Activated naive CD8-positive, alpha-beta T cell treated with anti-CD3 and anti-CD28 coated beads, Interleukin-2, amount 50 U/mL, for 24 hours (primary cell): ENCODE measurements at regions not wholly inside any gene's neighbourhood (a gene's known extent, or its start where the extent isn't known, plus 50 kb on each side); places are given as distances from the start of the nearest gene placed in this dataset.
"Not testable (repeated sequence)": the region's sequence is repeated elsewhere in the genome, so short reads cannot be mapped to it uniquely, and the experiment has no call there.

Experiments
- ATAC-seq: fragments of 150-1000 bp; cut with Tn5 transposase; one replicate; pipeline ENCODE4 v1.10.0; 2021
- DNase-seq: peaks from one replicate; pipeline ENCODE4 v3.0.0; 2021
- H3K27ac Mint-ChIP-seq: one replicate; pipeline ENCODE4 v1.8.0; 2021; ENCODE audit warnings: mild to moderate bottlenecking, mixed read lengths
- H3K27me3 Mint-ChIP-seq: one replicate; pipeline ENCODE4 v1.8.0; 2021; ENCODE audit warnings: mixed read lengths
- H3K36me3 Mint-ChIP-seq: one replicate; pipeline ENCODE4 v1.8.0; 2021; ENCODE audit warnings: low read depth, mixed read lengths
- H3K4me1 Mint-ChIP-seq: one replicate; pipeline ENCODE4 v1.8.0; 2021; ENCODE audit warnings: mixed read lengths
- H3K4me3 Mint-ChIP-seq: one replicate; pipeline ENCODE4 v1.8.0; 2021; ENCODE audit warnings: mild to moderate bottlenecking, moderate library complexity, mixed read lengths
- H3K9me3 Mint-ChIP-seq: one replicate; pipeline ENCODE4 v1.8.0; 2021; ENCODE audit warnings: mixed read lengths

DNA sequence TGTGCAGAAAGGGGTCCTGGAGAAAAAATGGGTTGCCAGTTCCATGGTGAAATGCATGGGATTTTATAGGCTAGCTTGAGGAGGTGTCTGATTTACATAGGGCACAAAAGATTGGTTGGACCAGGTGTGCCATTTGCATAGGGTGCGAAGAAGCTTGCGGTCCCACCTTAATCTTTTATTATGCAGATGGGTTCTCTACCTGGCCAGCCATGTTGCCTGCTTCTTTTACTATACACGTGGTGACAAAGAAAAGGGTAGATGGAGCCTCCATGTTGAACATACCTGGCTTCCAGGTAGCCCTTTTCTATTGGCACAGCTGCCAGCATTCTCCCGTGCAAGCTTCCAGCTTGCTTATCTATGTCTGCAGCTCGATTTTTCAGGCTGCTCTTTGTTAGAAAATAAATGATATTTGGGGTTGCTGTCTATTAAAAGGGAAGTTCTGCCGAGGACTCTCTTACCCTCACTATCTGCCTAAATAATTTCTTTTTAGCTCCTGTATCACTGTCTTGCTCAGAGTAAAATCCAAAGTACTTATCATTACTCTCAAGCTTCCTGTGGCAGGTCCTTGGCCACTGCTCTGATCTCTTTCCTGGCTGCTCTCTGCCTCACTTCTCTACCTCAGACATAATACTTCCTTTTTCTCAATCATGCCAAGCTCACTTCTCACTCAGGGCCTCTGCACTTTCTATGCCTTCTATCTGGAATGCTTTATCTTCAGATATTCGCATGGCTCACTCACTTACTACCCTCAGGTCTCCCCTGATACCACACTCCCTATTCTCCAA, 216.0 kb upstream of the DAAM1 start:
- Mint-ChIP-seq H3K4me3 (no peak overlapping the region), H3K4me1 (no peaks in the 10 kb centered on the region), H3K27me3 (no peaks in the 10 kb centered on the region), H3K9me3 (no peaks in the 10 kb centered on the region), H3K27ac (no peak overlapping the region), H3K36me3 (no peaks in the 10 kb centered on the region)
- DNase-seq: no peak
- no peak for ATAC-seq

DNA sequence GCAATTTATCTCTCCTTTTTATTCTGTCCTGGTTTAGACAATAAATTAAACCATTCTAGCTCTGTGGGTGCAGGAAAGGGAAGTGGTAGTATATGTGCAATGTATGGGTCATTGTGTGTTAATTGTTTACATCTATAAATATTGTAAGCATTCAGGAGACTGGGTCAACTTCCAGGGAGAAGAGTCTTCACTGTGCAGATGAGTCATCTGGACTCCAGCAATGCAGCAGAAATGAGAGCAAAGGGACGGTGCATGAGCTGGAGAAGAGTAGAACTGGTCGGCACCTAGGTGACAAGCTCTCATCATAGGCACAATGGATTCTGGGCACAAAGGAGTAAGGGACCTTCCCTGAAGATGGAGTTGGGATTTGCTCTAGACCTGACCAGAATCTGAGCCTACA, 211.1 kb upstream of the DAAM1 start:
- DNase-seq (no peak), ATAC-seq (no peak)
- no peaks in the 10 kb centered on the region for H3K9me3 Mint-ChIP-seq
- no peaks in the 10 kb centered on the region for H3K4me1 Mint-ChIP-seq
- no peak overlapping the region for H3K4me3 Mint-ChIP-seq
- H3K36me3 Mint-ChIP-seq: no peaks in the 10 kb centered on the region
- no peak overlapping the region for H3K27ac Mint-ChIP-seq
- no peaks in the 10 kb centered on the region for H3K27me3 Mint-ChIP-seq

DNA sequence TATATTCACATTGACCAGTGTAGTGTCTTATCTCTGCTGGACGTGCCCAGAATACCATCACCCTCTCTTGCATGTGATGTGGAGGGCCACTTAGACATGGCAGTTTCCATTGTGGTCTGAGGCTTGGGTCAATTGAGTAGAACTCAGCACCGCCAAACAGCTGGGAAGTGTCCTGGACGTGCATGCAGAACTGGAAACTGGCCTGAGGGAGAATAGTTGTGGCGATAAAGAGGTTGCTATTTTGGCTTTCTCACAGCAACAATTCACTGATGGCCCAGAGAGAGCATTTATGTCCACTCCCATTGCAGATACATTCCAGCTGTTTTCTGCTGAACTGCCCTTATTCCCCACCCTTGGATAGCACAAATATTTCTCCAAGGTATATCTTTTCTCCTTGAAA, 210.1 kb upstream of the DAAM1 start:
- Mint-ChIP-seq H3K27ac (no peak overlapping the region), H3K4me3 (no peak overlapping the region), H3K9me3 (no peaks in the 10 kb centered on the region), H3K36me3 (no peaks in the 10 kb centered on the region), H3K27me3 (no peaks in the 10 kb centered on the region), H3K4me1 (no peaks in the 10 kb centered on the region)
- DNase-seq: no peak
- ATAC-seq: no peak

- no peaks in the 10 kb centered on the region for H3K36me3 Mint-ChIP-seq
- DNase-seq: no peak
- no peak overlapping the region for H3K27ac Mint-ChIP-seq
- H3K27me3 Mint-ChIP-seq: no peaks in the 10 kb centered on the region
- H3K4me1 Mint-ChIP-seq: no peaks in the 10 kb centered on the region
- H3K9me3 Mint-ChIP-seq: no peaks in the 10 kb centered on the region
- ATAC-seq: no peak
- H3K4me3 Mint-ChIP-seq: no peak overlapping the region
Observed at GRCh38 chr14:58979325-58979724, 209.1 kb upstream of the DAAM1 start.

DNA sequence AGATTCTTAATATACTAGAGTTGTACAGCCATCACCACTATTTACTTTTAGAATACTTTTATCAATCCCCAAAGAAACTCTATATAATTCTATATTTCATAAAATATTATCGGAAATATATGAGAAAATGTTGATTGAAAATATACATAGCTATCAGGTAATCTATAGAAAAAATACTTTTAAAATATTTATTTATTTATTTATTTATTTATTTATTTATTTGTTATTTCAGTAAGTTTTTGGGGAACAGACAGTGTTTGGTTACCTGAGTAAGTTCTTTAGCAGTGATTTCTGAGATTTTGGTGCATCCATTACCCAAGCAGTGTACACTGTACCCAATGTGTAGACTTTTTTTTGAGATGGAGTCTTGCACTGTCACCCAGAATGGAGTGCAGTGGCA, 206.6 kb upstream of the DAAM1 start:
- peaks cover 2% of the 10 kb centered on the region for H3K27me3 Mint-ChIP-seq
- DNase-seq: no peak
- no peak for ATAC-seq
- H3K27ac Mint-ChIP-seq: no peak overlapping the region
- H3K4me3 Mint-ChIP-seq: no peak overlapping the region
- no peaks in the 10 kb centered on the region for H3K36me3 Mint-ChIP-seq
- H3K9me3 Mint-ChIP-seq: no peaks in the 10 kb centered on the region
- H3K4me1 Mint-ChIP-seq: no peaks in the 10 kb centered on the region

- no peak overlapping the region for H3K4me3 Mint-ChIP-seq
- no peaks in the 10 kb centered on the region for H3K4me1 Mint-ChIP-seq
- no peaks in the 10 kb centered on the region for H3K9me3 Mint-ChIP-seq
- no peaks in the 10 kb centered on the region for H3K36me3 Mint-ChIP-seq
- DNase-seq (no peak), ATAC-seq (no peak)
- no peak overlapping the region for H3K27ac Mint-ChIP-seq
- peaks cover 2% of the 10 kb centered on the region for H3K27me3 Mint-ChIP-seq
Observed at GRCh38 chr14:58985786-58986185, 202.7 kb upstream of the DAAM1 start.

DNA sequence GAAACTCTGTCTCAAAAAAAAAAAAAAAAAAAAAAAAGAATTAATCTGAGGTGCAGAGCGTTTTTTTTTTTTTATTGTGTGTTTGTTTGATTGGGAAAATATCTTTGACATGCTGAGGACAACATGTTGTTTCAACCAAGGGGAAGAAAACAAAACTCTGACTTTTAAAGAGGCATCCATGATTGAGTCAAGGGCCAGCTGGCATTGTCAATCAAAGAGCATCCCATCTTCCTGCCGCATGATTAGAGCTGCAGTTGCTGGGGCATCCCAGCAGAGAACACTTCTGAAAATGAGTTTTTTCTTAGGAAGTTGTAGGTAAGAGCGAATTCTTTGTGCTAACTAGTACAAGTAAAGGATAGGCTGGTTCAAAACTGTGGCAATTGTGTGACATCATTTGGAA, 200.9 kb upstream of the DAAM1 start:
- no peaks in the 10 kb centered on the region for H3K36me3 Mint-ChIP-seq
- H3K4me3 Mint-ChIP-seq: no peak overlapping the region
- DNase-seq (no peak), ATAC-seq (no peak)
- H3K27ac Mint-ChIP-seq: no peak overlapping the region
- peaks cover 2% of the 10 kb centered on the region for H3K27me3 Mint-ChIP-seq
- no peaks in the 10 kb centered on the region for H3K4me1 Mint-ChIP-seq
- no peaks in the 10 kb centered on the region for H3K9me3 Mint-ChIP-seq

GRCh38 chr14:58992935-58993334, 195.5 kb upstream of the DAAM1 start:
- DNase-seq (no peak), ATAC-seq (no peak)
- H3K9me3 Mint-ChIP-seq: peaks cover 8% of the 10 kb centered on the region
- no peaks in the 10 kb centered on the region for H3K27me3 Mint-ChIP-seq
- H3K4me3 Mint-ChIP-seq: no peak overlapping the region
- H3K36me3 Mint-ChIP-seq: no peaks in the 10 kb centered on the region
- no peaks in the 10 kb centered on the region for H3K4me1 Mint-ChIP-seq
- no peak overlapping the region for H3K27ac Mint-ChIP-seq

- Mint-ChIP-seq H3K36me3 (no peaks in the 10 kb centered on the region), H3K4me3 (no peak overlapping the region), H3K27me3 (no peaks in the 10 kb centered on the region), H3K9me3 (peaks cover 8% of the 10 kb centered on the region), H3K4me1 (no peaks in the 10 kb centered on the region), H3K27ac (no peak overlapping the region)
- DNase-seq (no peak), ATAC-seq (no peak)
Observed at GRCh38 chr14:58994130-58994529, 194.3 kb upstream of the DAAM1 start.

GRCh38 chr14:59004012-59004411, 184.5 kb upstream of the DAAM1 start:
- no peak overlapping the region for H3K27ac Mint-ChIP-seq
- H3K36me3 Mint-ChIP-seq: no peaks in the 10 kb centered on the region
- H3K4me1 Mint-ChIP-seq: no peaks in the 10 kb centered on the region
- ATAC-seq (no peak), DNase-seq (no peak)
- H3K9me3 Mint-ChIP-seq: no peaks in the 10 kb centered on the region
- H3K4me3 Mint-ChIP-seq: no peak overlapping the region
- peaks cover 9% of the 10 kb centered on the region for H3K27me3 Mint-ChIP-seq

- not testable (repeated sequence) for H3K4me1 Mint-ChIP-seq, H3K27me3 Mint-ChIP-seq, DNase-seq, H3K36me3 Mint-ChIP-seq, ATAC-seq, H3K27ac Mint-ChIP-seq, H3K4me3 Mint-ChIP-seq
- peaks cover 11% of the 10 kb centered on the region for H3K9me3 Mint-ChIP-seq
Observed at GRCh38 chr14:59006179-59006578, 182.3 kb upstream of the DAAM1 start.

DNA sequence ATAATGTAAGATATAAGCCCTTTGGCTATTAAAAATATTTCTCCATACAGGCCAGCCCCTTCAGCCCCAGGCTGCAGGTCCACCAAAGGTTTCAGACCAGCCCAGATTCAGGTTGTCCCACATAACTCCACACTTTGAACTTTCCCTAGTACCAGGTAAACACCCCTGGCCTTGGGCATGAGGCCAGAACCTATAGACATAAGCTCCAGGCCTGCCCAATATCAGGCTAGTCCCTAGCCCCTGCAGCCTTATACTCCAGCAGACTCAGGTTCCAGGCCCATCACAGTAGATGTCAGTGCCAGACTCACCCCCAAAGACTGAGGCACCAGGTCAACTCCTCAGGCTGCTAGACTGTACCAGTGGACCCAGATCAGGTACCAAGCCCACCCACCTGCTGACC, 178.5 kb upstream of the DAAM1 start:
- Mint-ChIP-seq H3K4me1 (no peaks in the 10 kb centered on the region), H3K36me3 (no peaks in the 10 kb centered on the region), H3K9me3 (peaks cover 28% of the 10 kb centered on the region), H3K4me3 (no peak overlapping the region), H3K27me3 (peaks cover 3% of the 10 kb centered on the region), H3K27ac (no peak overlapping the region)
- ATAC-seq (no peak), DNase-seq (no peak)

- Mint-ChIP-seq H3K27ac (no peak overlapping the region), H3K4me3 (no peak overlapping the region), H3K9me3 (peaks cover 28% of the 10 kb centered on the region), H3K4me1 (no peaks in the 10 kb centered on the region), H3K36me3 (no peaks in the 10 kb centered on the region), H3K27me3 (no peaks in the 10 kb centered on the region)
- ATAC-seq (no peak), DNase-seq (no peak)
Observed at GRCh38 chr14:59013672-59014298, 174.7 kb upstream of the DAAM1 start.

GRCh38 chr14:59015482-59015881, 173.0 kb upstream of the DAAM1 start:
- Mint-ChIP-seq H3K36me3 (no peaks in the 10 kb centered on the region), H3K4me1 (no peaks in the 10 kb centered on the region), H3K4me3 (no peak overlapping the region), H3K27ac (no peak overlapping the region), H3K9me3 (peaks cover 24% of the 10 kb centered on the region), H3K27me3 (no peaks in the 10 kb centered on the region)
- ATAC-seq: no peak
- no peak for DNase-seq

GRCh38 chr14:59017285-59017965, 171.0 kb upstream of the DAAM1 start:
- H3K4me1 Mint-ChIP-seq: no peaks in the 10 kb centered on the region
- no peaks in the 10 kb centered on the region for H3K36me3 Mint-ChIP-seq
- no peak overlapping the region for H3K4me3 Mint-ChIP-seq
- H3K27me3 Mint-ChIP-seq: no peaks in the 10 kb centered on the region
- ATAC-seq: no peak
- DNase-seq: no peak
- H3K9me3 Mint-ChIP-seq: peaks cover 11% of the 10 kb centered on the region
- H3K27ac Mint-ChIP-seq: no peak overlapping the region
